HL-60 (cell line): ENCODE measurements at regions not wholly inside any gene's neighbourhood (a gene's known extent, or its start where the extent isn't known, plus 50 kb on each side); places are given as distances from the start of the nearest gene placed in this dataset.

Source experiments
- POLR2AphosphoS5 ChIP-seq: IDR thresholded peaks from 2 replicates; pipeline ENCODE4 v1.6.1; 2012; ENCODE audit warnings: low read depth
- TF ChIP-seq, protein P1 (sequence below): IDR thresholded peaks from one replicate; pipeline ENCODE4 v1.5.1; 2011; ENCODE audit warnings: low read length, control low read depth, inconsistent platforms; ENCODE audit not compliant: insufficient read depth

GRCh38 chr4:188484256-188484655 is 345.0 kb downstream of the TRIML1 start:
- TF ChIP-seq, protein P1, sequence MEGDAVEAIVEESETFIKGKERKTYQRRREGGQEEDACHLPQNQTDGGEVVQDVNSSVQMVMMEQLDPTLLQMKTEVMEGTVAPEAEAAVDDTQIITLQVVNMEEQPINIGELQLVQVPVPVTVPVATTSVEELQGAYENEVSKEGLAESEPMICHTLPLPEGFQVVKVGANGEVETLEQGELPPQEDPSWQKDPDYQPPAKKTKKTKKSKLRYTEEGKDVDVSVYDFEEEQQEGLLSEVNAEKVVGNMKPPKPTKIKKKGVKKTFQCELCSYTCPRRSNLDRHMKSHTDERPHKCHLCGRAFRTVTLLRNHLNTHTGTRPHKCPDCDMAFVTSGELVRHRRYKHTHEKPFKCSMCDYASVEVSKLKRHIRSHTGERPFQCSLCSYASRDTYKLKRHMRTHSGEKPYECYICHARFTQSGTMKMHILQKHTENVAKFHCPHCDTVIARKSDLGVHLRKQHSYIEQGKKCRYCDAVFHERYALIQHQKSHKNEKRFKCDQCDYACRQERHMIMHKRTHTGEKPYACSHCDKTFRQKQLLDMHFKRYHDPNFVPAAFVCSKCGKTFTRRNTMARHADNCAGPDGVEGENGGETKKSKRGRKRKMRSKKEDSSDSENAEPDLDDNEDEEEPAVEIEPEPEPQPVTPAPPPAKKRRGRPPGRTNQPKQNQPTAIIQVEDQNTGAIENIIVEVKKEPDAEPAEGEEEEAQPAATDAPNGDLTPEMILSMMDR: no peak
- no peak for TF ChIP-seq POLR2AphosphoS5
